DND-41 (cell line): ENCODE measurements at regions not wholly inside any gene's neighbourhood (a gene's known extent, or its start where the extent isn't known, plus 50 kb on each side); places are given as distances from the start of the nearest gene placed in this dataset.

Experiments used
- ATAC-seq: fragments of 200-7000 bp; cut with Tn5 transposase; 3 replicates; pipeline ENCODE4 v1.9.1; 2021; ENCODE audit warnings: low read depth; ENCODE audit not compliant: insufficient read depth
- DNase-seq: peaks from one replicate; pipeline ENCODE4 v3.0.0-alpha.2; 2020
- H2AFZ ChIP-seq: 2 replicates; pipeline ENCODE4 v1.6.0; 2012; ENCODE audit warnings: low read depth, low read length
- H3K27ac ChIP-seq: 2 replicates; pipeline ENCODE4 v1.5.1; 2012; ENCODE audit warnings: low read length, inconsistent platforms
- H3K27me3 ChIP-seq: fragments of 200-600 bp; sonication (generic); 2 replicates; pipeline ENCODE4 v1.6.0; 2012; ENCODE audit warnings: low read length, mild to moderate bottlenecking, inconsistent platforms; ENCODE audit not compliant: insufficient read depth, poor library complexity
- H3K36me3 ChIP-seq: 2 replicates; pipeline ENCODE4 v1.5.1; 2012; ENCODE audit warnings: low read length, inconsistent platforms; ENCODE audit not compliant: insufficient read depth
- H3K4me1 ChIP-seq: 2 replicates; pipeline ENCODE4 v1.5.1; 2012; ENCODE audit warnings: mild to moderate bottlenecking, low read length; ENCODE audit not compliant: insufficient read depth
- H3K4me2 ChIP-seq: 2 replicates; pipeline ENCODE4 v1.6.0; 2012; ENCODE audit warnings: mild to moderate bottlenecking, moderate library complexity, low read length, inconsistent platforms; ENCODE audit not compliant: insufficient read depth
- H3K4me3 ChIP-seq, 2 experiments: fragments of 200-600 bp in 1 of 2; shearing (Covaris generic) in 1 of 2; 2 replicates each; pipeline ENCODE4 v1.5.1; 2012 to 2016; ENCODE audit warnings: inconsistent platforms in 2 of 2, low read length in 2 of 2, mild to moderate bottlenecking in 2 of 2, low read depth in 1 of 2, moderate library complexity in 1 of 2
- H3K79me2 ChIP-seq: 2 replicates; pipeline ENCODE4 v1.6.0; 2012; ENCODE audit warnings: low read length, inconsistent platforms; ENCODE audit not compliant: insufficient read depth
- H3K9ac ChIP-seq: 2 replicates; pipeline ENCODE4 v1.6.0; 2012; ENCODE audit warnings: low read depth, mild to moderate bottlenecking, inconsistent platforms, low read length, moderate library complexity
- H3K9me3 ChIP-seq: 2 replicates; pipeline ENCODE4 v1.5.1; 2012; ENCODE audit warnings: low read length, moderate library complexity, mild to moderate bottlenecking, inconsistent platforms; ENCODE audit not compliant: insufficient read depth, severe bottlenecking
- H4K20me1 ChIP-seq: 2 replicates; pipeline ENCODE4 v1.6.0; 2012; ENCODE audit warnings: low read length; ENCODE audit not compliant: insufficient read depth
- CTCF ChIP-seq: IDR thresholded peaks from 2 replicates; pipeline ENCODE4 v1.5.1; 2012; ENCODE audit warnings: borderline replicate concordance, low read length, moderate library complexity, mild to moderate bottlenecking; ENCODE audit not compliant: poor library complexity, severe bottlenecking; ENCODE audit errors: extremely low read depth
- EZH2 ChIP-seq: IDR thresholded peaks from 3 replicates; pipeline ENCODE4 v1.6.1; 2012; ENCODE audit warnings: borderline replicate concordance, low read depth, mild to moderate bottlenecking, moderate library complexity, low read length, inconsistent platforms; ENCODE audit not compliant: severe bottlenecking

GRCh38 chr2:41827354-41827971, 220.4 kb upstream of the PKDCC start:
- TF ChIP-seq CTCF (no peak), EZH2 (no peak)
- Histone ChIP-seq H3K27me3 (peaks cover 23% of the 10 kb centered on the region), H3K4me3 (no peak overlapping the region), H4K20me1 (no peaks in the 10 kb centered on the region), H3K9ac (no peak overlapping the region), H3K27ac (no peak overlapping the region), H3K79me2 (no peaks in the 10 kb centered on the region), H3K36me3 (no peaks in the 10 kb centered on the region), H3K4me2 (no peak overlapping the region), H3K9me3 (no peaks in the 10 kb centered on the region), H3K4me1 (no peaks in the 10 kb centered on the region), H2AFZ (no peak overlapping the region)
- DNase-seq (no peak), ATAC-seq (no peak)

GRCh38 chr2:41828052-41828643, 219.7 kb upstream of the PKDCC start:
- H3K4me2 ChIP-seq = no peak overlapping the region
- H4K20me1 ChIP-seq = no peaks in the 10 kb centered on the region
- no peaks in the 10 kb centered on the region for H3K4me1 ChIP-seq
- H3K36me3 ChIP-seq = no peaks in the 10 kb centered on the region
- no peaks in the 10 kb centered on the region for H3K79me2 ChIP-seq
- H3K4me3 ChIP-seq = no peak overlapping the region
- DNase-seq = no peak
- no peak overlapping the region for H3K9ac ChIP-seq
- H3K27ac ChIP-seq = no peak overlapping the region
- ATAC-seq = no peak
- H3K27me3 ChIP-seq = peaks cover 23% of the 10 kb centered on the region
- TF ChIP-seq EZH2 (no peak), CTCF (no peak)
- H3K9me3 ChIP-seq = no peaks in the 10 kb centered on the region
- H2AFZ ChIP-seq = no peak overlapping the region

- Histone ChIP-seq H3K27me3 (peaks cover 23% of the 10 kb centered on the region), H3K27ac (no peak overlapping the region), H3K79me2 (no peaks in the 10 kb centered on the region), H3K9me3 (no peaks in the 10 kb centered on the region), H3K4me1 (no peaks in the 10 kb centered on the region), H3K4me3 (no peak overlapping the region), H3K4me2 (no peak overlapping the region), H3K9ac (no peak overlapping the region), H2AFZ (no peak overlapping the region), H3K36me3 (no peaks in the 10 kb centered on the region), H4K20me1 (no peaks in the 10 kb centered on the region)
- no peak for TF ChIP-seq CTCF
- TF ChIP-seq EZH2 = no peak
- ATAC-seq = no peak
- no peak for DNase-seq
Measured at GRCh38 chr2:41829052-41829451, 218.8 kb upstream of the PKDCC start.

DNA sequence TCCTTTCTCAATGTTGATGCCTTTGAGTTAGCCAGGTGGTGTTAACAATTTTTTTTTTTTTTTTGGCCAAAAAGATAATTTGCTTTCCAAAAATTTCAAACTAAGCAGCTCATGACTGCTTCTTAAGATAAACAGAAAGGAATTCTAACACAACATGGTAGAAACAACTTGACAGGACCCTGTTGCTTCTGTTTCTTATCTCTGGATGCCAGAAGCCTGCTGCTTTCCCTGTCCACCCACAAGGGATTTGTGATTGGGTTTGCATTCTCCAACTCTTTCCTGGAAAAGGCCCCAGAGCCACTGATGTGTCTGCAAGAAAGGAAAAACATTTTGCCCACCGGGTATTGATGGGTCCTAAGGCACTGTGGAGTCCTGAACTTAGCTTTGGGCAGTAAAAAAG, 217.2 kb upstream of the PKDCC start:
- no peak overlapping the region for H3K4me3 ChIP-seq
- H3K27me3 ChIP-seq = peaks cover 23% of the 10 kb centered on the region
- ATAC-seq = no peak
- H3K9me3 ChIP-seq = no peaks in the 10 kb centered on the region
- H3K4me2 ChIP-seq = no peak overlapping the region
- H2AFZ ChIP-seq = no peak overlapping the region
- no peaks in the 10 kb centered on the region for H4K20me1 ChIP-seq
- no peak overlapping the region for H3K9ac ChIP-seq
- H3K4me1 ChIP-seq = no peaks in the 10 kb centered on the region
- no peaks in the 10 kb centered on the region for H3K36me3 ChIP-seq
- no peak for TF ChIP-seq CTCF
- TF ChIP-seq EZH2 = no peak
- no peaks in the 10 kb centered on the region for H3K79me2 ChIP-seq
- no peak for DNase-seq
- H3K27ac ChIP-seq = no peak overlapping the region
